ENCODE measurements at regions not wholly inside any gene's neighbourhood (a gene's known extent, or its start where the extent isn't known, plus 50 kb on each side); places are given as distances from the start of the nearest gene placed in this dataset.

DNA sequence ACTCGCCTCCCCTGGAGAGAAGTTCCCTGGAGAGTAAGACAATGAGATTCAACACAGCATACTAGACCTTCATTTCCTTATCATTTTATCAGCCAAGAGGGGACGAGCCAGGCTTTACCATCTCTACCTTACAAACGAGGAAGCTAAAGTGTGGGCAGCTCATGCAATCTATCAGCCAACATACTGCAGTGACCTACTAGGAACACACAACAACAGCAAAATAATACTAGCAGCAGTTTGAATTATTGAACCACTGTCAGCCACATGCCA lies 60.0 kb upstream of the TEX51 start:
- no peaks in the 10 kb centered on the region for H3K36me3 ChIP-seq (ENCODE audit: insufficient read depth, low read length)
- H3K4me1 ChIP-seq (ENCODE audit: insufficient read depth, low read length, severe bottlenecking), result no peaks in the 10 kb centered on the region
- no peak overlapping the region for H3K4me3 ChIP-seq (ENCODE audit: low read depth, low read length, poor library complexity, severe bottlenecking)
- no peak for TF ChIP-seq EZH2 (IDR thresholded peaks at IDR 0.05; ENCODE audit: borderline replicate concordance, low read length)
- TF ChIP-seq, protein P1, sequence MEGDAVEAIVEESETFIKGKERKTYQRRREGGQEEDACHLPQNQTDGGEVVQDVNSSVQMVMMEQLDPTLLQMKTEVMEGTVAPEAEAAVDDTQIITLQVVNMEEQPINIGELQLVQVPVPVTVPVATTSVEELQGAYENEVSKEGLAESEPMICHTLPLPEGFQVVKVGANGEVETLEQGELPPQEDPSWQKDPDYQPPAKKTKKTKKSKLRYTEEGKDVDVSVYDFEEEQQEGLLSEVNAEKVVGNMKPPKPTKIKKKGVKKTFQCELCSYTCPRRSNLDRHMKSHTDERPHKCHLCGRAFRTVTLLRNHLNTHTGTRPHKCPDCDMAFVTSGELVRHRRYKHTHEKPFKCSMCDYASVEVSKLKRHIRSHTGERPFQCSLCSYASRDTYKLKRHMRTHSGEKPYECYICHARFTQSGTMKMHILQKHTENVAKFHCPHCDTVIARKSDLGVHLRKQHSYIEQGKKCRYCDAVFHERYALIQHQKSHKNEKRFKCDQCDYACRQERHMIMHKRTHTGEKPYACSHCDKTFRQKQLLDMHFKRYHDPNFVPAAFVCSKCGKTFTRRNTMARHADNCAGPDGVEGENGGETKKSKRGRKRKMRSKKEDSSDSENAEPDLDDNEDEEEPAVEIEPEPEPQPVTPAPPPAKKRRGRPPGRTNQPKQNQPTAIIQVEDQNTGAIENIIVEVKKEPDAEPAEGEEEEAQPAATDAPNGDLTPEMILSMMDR (IDR thresholded peaks at IDR 0.05; ENCODE audit: low read length), result no peak
- no peak overlapping the region for H2AFZ ChIP-seq (ENCODE audit: low read length)
- no peaks in the 10 kb centered on the region for H3F3A ChIP-seq (ENCODE audit: insufficient read depth, low read length)
- no peaks in the 10 kb centered on the region for H3K27me3 ChIP-seq (ENCODE audit: insufficient read depth, low read length)
- H3K9me2 ChIP-seq (ENCODE audit: low read depth, low read length), result no peaks in the 10 kb centered on the region
- no peaks in the 10 kb centered on the region for H3K9me3 ChIP-seq (ENCODE audit: low read length)
- H3K27ac ChIP-seq (ENCODE audit: low read depth, low read length, poor library complexity, severe bottlenecking), result no peak overlapping the region
- no peaks in the 10 kb centered on the region for H3K79me2 ChIP-seq (ENCODE audit: insufficient read depth, low read length)
- H3K9ac ChIP-seq (ENCODE audit: low read length), result no peak overlapping the region
- H4K20me1 ChIP-seq (ENCODE audit: insufficient read depth, low read length), result no peaks in the 10 kb centered on the region
- H3K4me2 ChIP-seq (ENCODE audit: low read length), result no peak overlapping the region

DNA sequence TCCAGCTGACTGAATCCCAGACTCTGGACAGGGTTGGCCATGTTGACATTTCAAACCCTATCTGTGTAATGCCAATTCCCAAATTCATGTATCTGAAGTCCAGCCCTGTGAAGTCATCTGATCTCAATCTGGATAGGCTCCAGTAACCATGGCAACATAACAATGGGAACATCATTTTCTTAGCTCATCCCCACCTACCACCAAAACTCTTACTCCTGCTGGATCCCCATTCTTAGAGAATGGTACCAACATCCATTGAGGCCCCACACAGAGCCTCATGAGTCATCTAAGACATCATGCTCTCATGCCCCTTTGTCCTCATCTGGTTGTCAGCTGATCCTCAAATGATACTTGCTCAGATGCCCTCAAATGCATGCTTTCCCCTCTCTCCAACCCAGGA lies 58.9 kb upstream of the TEX51 start:
- no peaks in the 10 kb centered on the region for H3K27me3 ChIP-seq (ENCODE audit: insufficient read depth, low read length)
- no peaks in the 10 kb centered on the region for H3K9me2 ChIP-seq (ENCODE audit: low read depth, low read length)
- H4K20me1 ChIP-seq (ENCODE audit: insufficient read depth, low read length), result no peaks in the 10 kb centered on the region
- no peaks in the 10 kb centered on the region for H3K79me2 ChIP-seq (ENCODE audit: insufficient read depth, low read length)
- H3K4me2 ChIP-seq (ENCODE audit: low read length), result no peak overlapping the region
- no peaks in the 10 kb centered on the region for H3K36me3 ChIP-seq (ENCODE audit: insufficient read depth, low read length)
- no peak overlapping the region for H2AFZ ChIP-seq (ENCODE audit: low read length)
- H3K4me1 ChIP-seq (ENCODE audit: insufficient read depth, low read length, severe bottlenecking), result no peaks in the 10 kb centered on the region
- no peak overlapping the region for H3K4me3 ChIP-seq (ENCODE audit: low read depth, low read length, poor library complexity, severe bottlenecking)
- TF ChIP-seq, protein P1 (IDR thresholded peaks at IDR 0.05; ENCODE audit: low read length), result no peak
- TF ChIP-seq EZH2 (IDR thresholded peaks at IDR 0.05; ENCODE audit: borderline replicate concordance, low read length), result no peak
- no peaks in the 10 kb centered on the region for H3K9me3 ChIP-seq (ENCODE audit: low read length)
- no peak overlapping the region for H3K9ac ChIP-seq (ENCODE audit: low read length)
- no peaks in the 10 kb centered on the region for H3F3A ChIP-seq (ENCODE audit: insufficient read depth, low read length)
- H3K27ac ChIP-seq (ENCODE audit: low read depth, low read length, poor library complexity, severe bottlenecking), result no peak overlapping the region

DNA sequence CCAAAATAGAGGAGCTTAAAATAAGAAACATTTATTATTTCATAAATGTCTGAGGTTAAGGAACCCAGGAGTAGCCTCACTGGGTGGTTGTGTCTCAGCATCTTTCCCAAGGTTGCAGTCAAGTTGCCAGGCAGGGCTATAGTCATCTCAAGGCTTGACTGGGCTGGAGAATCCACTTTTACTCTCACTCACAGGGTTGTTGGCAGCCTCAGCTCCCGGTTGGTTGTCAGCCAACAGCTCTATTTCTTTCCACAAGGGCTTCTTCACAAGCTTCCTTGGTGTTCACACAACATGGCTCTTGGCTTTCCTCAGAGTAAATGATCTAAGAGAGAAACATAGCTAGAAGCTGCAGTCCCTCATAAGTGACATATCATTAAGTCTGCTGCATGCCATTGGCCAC lies 55.6 kb upstream of the TEX51 start:
- Histone ChIP-seq H3K4me3 (ENCODE audit: low read depth, low read length, poor library complexity, severe bottlenecking) (no peak overlapping the region), H3K36me3 (ENCODE audit: insufficient read depth, low read length) (no peaks in the 10 kb centered on the region), H3K9me2 (ENCODE audit: low read depth, low read length) (no peaks in the 10 kb centered on the region), H3K9me3 (ENCODE audit: low read length) (no peaks in the 10 kb centered on the region), H3K4me2 (ENCODE audit: low read length) (no peak overlapping the region), H3K79me2 (ENCODE audit: insufficient read depth, low read length) (no peaks in the 10 kb centered on the region), H3K4me1 (ENCODE audit: insufficient read depth, low read length, severe bottlenecking) (no peaks in the 10 kb centered on the region), H3K9ac (ENCODE audit: low read length) (no peak overlapping the region), H2AFZ (ENCODE audit: low read length) (no peak overlapping the region), H3K27me3 (ENCODE audit: insufficient read depth, low read length) (no peaks in the 10 kb centered on the region), H4K20me1 (ENCODE audit: insufficient read depth, low read length) (no peaks in the 10 kb centered on the region), H3K27ac (ENCODE audit: low read depth, low read length, poor library complexity, severe bottlenecking) (no peak overlapping the region), H3F3A (ENCODE audit: insufficient read depth, low read length) (no peaks in the 10 kb centered on the region)
- TF ChIP-seq, protein P1 (IDR thresholded peaks at IDR 0.05; ENCODE audit: low read length), result no peak
- no peak for TF ChIP-seq EZH2 (IDR thresholded peaks at IDR 0.05; ENCODE audit: borderline replicate concordance, low read length)

All from OCI-LY1 (cell line).